ENCODE measurements at regions not wholly inside any gene's neighbourhood (a gene's known extent, or its start where the extent isn't known, plus 50 kb on each side); places are given as distances from the start of the nearest gene placed in this dataset.
"Not testable (repeated sequence)": the region's sequence is repeated elsewhere in the genome, so short reads cannot be mapped to it uniquely, and the experiment has no call there.

- no peak overlapping the region for H3K4me3 ChIP-seq (ENCODE audit: low read depth in 1 of 2, low read length in 2 of 2)
- no peak overlapping the region for H3K9ac ChIP-seq (ENCODE audit: low read depth in 1 of 2, low read length in 2 of 2)
- H3K36me3 ChIP-seq (ENCODE audit: control insufficient read depth in 1 of 2, insufficient read depth in 2 of 2, low read length in 2 of 2) = no peaks in the 10 kb centered on the region
- no peak overlapping the region for H3K27ac ChIP-seq (ENCODE audit: low read depth, low read length)
- no peaks in the 10 kb centered on the region for H3K27me3 ChIP-seq (ENCODE audit: control insufficient read depth in 1 of 2, insufficient read depth in 2 of 2, low read length in 2 of 2)
- H3K9me3 ChIP-seq (ENCODE audit: control insufficient read depth in 1 of 2, low read length in 2 of 2) = no peaks in the 10 kb centered on the region
- no peaks in the 10 kb centered on the region for H3K4me1 ChIP-seq (ENCODE audit: control insufficient read depth in 1 of 2, insufficient read depth in 2 of 2, low read length in 2 of 2)
Measured at GRCh38 chr2:194842871-194843270, 814.2 kb upstream of the SLC39A10 start.

DNA sequence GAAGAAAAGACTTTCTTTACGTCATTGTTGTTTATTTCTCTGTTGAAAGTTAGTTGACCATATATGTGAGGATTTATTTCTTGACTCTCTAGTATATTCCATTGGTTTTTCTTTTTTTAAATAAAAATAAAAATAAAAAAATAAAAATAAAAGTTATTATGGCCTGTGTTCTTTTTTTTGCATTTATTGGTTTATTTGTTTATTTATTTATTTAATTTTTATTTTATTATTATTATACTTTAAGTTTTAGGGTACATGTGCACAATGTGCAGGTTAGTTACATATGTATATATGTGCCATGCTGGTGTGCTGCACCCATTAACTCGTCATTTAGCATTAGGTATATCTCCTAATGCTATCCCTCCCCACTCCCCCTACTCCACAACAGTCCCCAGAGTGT lies 822.7 kb upstream of the SLC39A10 start:
- H3K4me3 ChIP-seq (ENCODE audit: low read depth in 1 of 2, low read length in 2 of 2); H3K9me3 ChIP-seq (ENCODE audit: control insufficient read depth in 1 of 2, low read length in 2 of 2); H3K36me3 ChIP-seq (ENCODE audit: control insufficient read depth in 1 of 2, insufficient read depth in 2 of 2, low read length in 2 of 2); H3K27me3 ChIP-seq (ENCODE audit: control insufficient read depth in 1 of 2, insufficient read depth in 2 of 2, low read length in 2 of 2); H3K4me1 ChIP-seq (ENCODE audit: control insufficient read depth in 1 of 2, insufficient read depth in 2 of 2, low read length in 2 of 2); H3K27ac ChIP-seq (ENCODE audit: low read depth, low read length); H3K9ac ChIP-seq (ENCODE audit: low read depth in 1 of 2, low read length in 2 of 2): not testable (repeated sequence)

GRCh38 chr2:194826241-194826640 lies 830.8 kb upstream of the SLC39A10 start:
- H3K36me3 ChIP-seq (ENCODE audit: control insufficient read depth in 1 of 2, insufficient read depth in 2 of 2, low read length in 2 of 2) = no peaks in the 10 kb centered on the region

DNA sequence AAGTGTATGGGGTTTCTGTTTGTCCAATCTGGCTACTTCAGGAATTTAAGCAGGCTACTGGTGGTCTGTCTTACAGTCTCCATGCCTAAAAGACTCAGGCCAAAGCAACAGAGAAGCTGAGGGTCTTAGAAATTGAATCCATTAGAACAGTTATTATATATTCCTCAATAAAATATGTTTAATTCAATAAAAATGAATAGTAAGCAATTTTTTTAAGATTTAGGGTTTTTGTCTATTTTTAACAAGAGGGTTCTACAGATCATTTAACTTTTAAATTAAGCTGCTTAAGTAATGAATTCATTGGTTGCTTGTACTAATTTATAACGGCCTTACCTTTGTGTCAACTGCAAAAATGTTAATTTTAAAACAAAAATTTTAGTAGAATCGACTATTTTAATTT lies 832.6 kb upstream of the SLC39A10 start:
- Histone ChIP-seq H3K9ac (ENCODE audit: low read depth in 1 of 2, low read length in 2 of 2) (no peak overlapping the region), H3K27ac (ENCODE audit: low read depth, low read length) (no peak overlapping the region), H3K36me3 (ENCODE audit: control insufficient read depth in 1 of 2, insufficient read depth in 2 of 2, low read length in 2 of 2) (no peaks in the 10 kb centered on the region), H3K4me1 (ENCODE audit: control insufficient read depth in 1 of 2, insufficient read depth in 2 of 2, low read length in 2 of 2) (no peaks in the 10 kb centered on the region), H3K27me3 (ENCODE audit: control insufficient read depth in 1 of 2, insufficient read depth in 2 of 2, low read length in 2 of 2) (no peaks in the 10 kb centered on the region), H3K4me3 (ENCODE audit: low read depth in 1 of 2, low read length in 2 of 2) (no peak overlapping the region), H3K9me3 (ENCODE audit: control insufficient read depth in 1 of 2, low read length in 2 of 2) (no peaks in the 10 kb centered on the region)

More at GRCh38 chr2:194826241-194826640, 830.8 kb upstream of the SLC39A10 start:
- Histone ChIP-seq H3K9me3 (ENCODE audit: control insufficient read depth in 1 of 2, low read length in 2 of 2) (no peaks in the 10 kb centered on the region), H3K27ac (ENCODE audit: low read depth, low read length) (no peak overlapping the region), H3K4me3 (ENCODE audit: low read depth in 1 of 2, low read length in 2 of 2) (no peak overlapping the region), H3K4me1 (ENCODE audit: control insufficient read depth in 1 of 2, insufficient read depth in 2 of 2, low read length in 2 of 2) (no peaks in the 10 kb centered on the region), H3K27me3 (ENCODE audit: control insufficient read depth in 1 of 2, insufficient read depth in 2 of 2, low read length in 2 of 2) (no peaks in the 10 kb centered on the region), H3K9ac (ENCODE audit: low read depth in 1 of 2, low read length in 2 of 2) (no peak overlapping the region)

DNA sequence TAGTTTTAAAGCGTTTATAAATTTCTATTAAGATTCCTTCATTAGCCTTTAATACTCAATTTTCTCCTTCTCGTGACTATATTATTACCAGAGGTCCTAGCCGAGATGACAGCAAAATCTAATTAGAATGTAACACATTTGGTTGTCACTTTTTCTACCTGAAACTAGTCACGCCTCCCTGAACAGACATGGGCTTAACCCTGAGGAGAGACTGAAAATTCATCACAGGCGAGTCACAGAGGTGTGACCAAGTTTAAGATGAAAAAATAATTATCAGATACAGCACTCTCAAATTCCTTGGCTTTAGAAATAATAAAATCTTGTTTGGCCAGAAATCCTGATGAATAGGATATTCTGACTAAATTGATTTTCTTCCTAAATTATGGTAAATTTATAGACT lies 834.4 kb upstream of the SLC39A10 start:
- Histone ChIP-seq H3K4me1 (ENCODE audit: control insufficient read depth in 1 of 2, insufficient read depth in 2 of 2, low read length in 2 of 2) (no peaks in the 10 kb centered on the region), H3K4me3 (ENCODE audit: low read depth in 1 of 2, low read length in 2 of 2) (no peak overlapping the region), H3K27ac (ENCODE audit: low read depth, low read length) (no peak overlapping the region), H3K9ac (ENCODE audit: low read depth in 1 of 2, low read length in 2 of 2) (no peak overlapping the region), H3K9me3 (ENCODE audit: control insufficient read depth in 1 of 2, low read length in 2 of 2) (no peaks in the 10 kb centered on the region), H3K27me3 (ENCODE audit: control insufficient read depth in 1 of 2, insufficient read depth in 2 of 2, low read length in 2 of 2) (no peaks in the 10 kb centered on the region), H3K36me3 (ENCODE audit: control insufficient read depth in 1 of 2, insufficient read depth in 2 of 2, low read length in 2 of 2) (no peaks in the 10 kb centered on the region)

DNA sequence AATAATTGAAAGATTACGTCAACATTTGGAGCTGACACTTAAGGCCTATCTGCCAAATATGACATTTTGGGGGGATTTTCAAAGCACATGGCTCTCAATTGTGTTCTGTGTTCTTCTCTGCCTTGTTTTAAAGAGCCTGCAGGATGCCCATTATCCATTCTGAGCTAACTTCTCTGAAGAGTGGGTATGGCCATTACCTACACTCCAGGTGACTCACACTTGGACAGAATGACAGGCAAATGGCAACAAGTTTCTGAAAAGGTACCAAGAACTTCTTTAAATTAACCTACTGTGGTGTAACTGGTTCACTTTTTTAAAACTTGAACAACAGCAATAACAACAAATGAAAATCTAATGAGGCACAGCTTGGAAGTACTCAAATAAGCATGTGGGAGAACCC lies 834.9 kb upstream of the SLC39A10 start:
- no peaks in the 10 kb centered on the region for H3K4me1 ChIP-seq (ENCODE audit: control insufficient read depth in 1 of 2, insufficient read depth in 2 of 2, low read length in 2 of 2)

GRCh38 chr2:194819367-194819766 lies 837.7 kb upstream of the SLC39A10 start:
- Histone ChIP-seq H3K27me3 (ENCODE audit: control insufficient read depth in 1 of 2, insufficient read depth in 2 of 2, low read length in 2 of 2) (no peaks in the 10 kb centered on the region), H3K9ac (ENCODE audit: low read depth in 1 of 2, low read length in 2 of 2) (no peak overlapping the region), H3K27ac (ENCODE audit: low read depth, low read length) (no peak overlapping the region), H3K36me3 (ENCODE audit: control insufficient read depth in 1 of 2, insufficient read depth in 2 of 2, low read length in 2 of 2) (no peaks in the 10 kb centered on the region), H3K4me1 (ENCODE audit: control insufficient read depth in 1 of 2, insufficient read depth in 2 of 2, low read length in 2 of 2) (no peaks in the 10 kb centered on the region), H3K9me3 (ENCODE audit: control insufficient read depth in 1 of 2, low read length in 2 of 2) (no peaks in the 10 kb centered on the region), H3K4me3 (ENCODE audit: low read depth in 1 of 2, low read length in 2 of 2) (no peak overlapping the region)

More for the DNA sequence above, 834.9 kb upstream of the SLC39A10 start:
- Histone ChIP-seq H3K4me3 (ENCODE audit: low read depth in 1 of 2, low read length in 2 of 2) (no peak overlapping the region), H3K27ac (ENCODE audit: low read depth, low read length) (no peak overlapping the region), H3K9ac (ENCODE audit: low read depth in 1 of 2, low read length in 2 of 2) (no peak overlapping the region), H3K36me3 (ENCODE audit: control insufficient read depth in 1 of 2, insufficient read depth in 2 of 2, low read length in 2 of 2) (no peaks in the 10 kb centered on the region), H3K9me3 (ENCODE audit: control insufficient read depth in 1 of 2, low read length in 2 of 2) (no peaks in the 10 kb centered on the region), H3K27me3 (ENCODE audit: control insufficient read depth in 1 of 2, insufficient read depth in 2 of 2, low read length in 2 of 2) (no peaks in the 10 kb centered on the region)

DNA sequence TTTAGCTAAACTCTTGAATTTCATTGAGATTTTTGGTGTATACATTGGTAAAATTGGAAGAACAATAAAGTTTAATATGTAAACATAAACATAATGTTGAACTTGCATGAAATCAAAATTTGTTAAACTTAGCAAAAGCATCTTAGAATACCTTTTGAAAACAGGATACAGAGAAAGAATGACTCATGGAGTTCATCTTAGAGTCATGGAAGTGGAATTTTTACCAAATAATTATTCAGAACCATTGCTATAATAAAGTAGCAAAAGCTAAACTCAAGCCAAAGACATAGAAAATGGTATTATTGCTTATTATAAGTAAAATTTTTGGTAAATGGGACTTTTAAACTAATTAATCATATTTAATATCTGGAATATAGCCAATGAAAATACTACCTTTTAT lies 841.6 kb upstream of the SLC39A10 start:
- Histone ChIP-seq H3K4me1 (ENCODE audit: control insufficient read depth in 1 of 2, insufficient read depth in 2 of 2, low read length in 2 of 2) (no peaks in the 10 kb centered on the region), H3K9me3 (ENCODE audit: control insufficient read depth in 1 of 2, low read length in 2 of 2) (no peaks in the 10 kb centered on the region), H3K36me3 (ENCODE audit: control insufficient read depth in 1 of 2, insufficient read depth in 2 of 2, low read length in 2 of 2) (no peaks in the 10 kb centered on the region), H3K27me3 (ENCODE audit: control insufficient read depth in 1 of 2, insufficient read depth in 2 of 2, low read length in 2 of 2) (no peaks in the 10 kb centered on the region), H3K4me3 (ENCODE audit: low read depth in 1 of 2, low read length in 2 of 2) (no peak overlapping the region), H3K9ac (ENCODE audit: low read depth in 1 of 2, low read length in 2 of 2) (no peak overlapping the region), H3K27ac (ENCODE audit: low read depth, low read length) (no peak overlapping the region)

GRCh38 chr2:194802589-194802988 lies 854.4 kb upstream of the SLC39A10 start:
- no peak overlapping the region for H3K9ac ChIP-seq (ENCODE audit: low read depth in 1 of 2, low read length in 2 of 2)
- peaks cover 0 to 4% of the 10 kb centered on the region in 2 donors for H3K9me3 ChIP-seq (ENCODE audit: control insufficient read depth in 1 of 2, low read length in 2 of 2)
- H3K4me1 ChIP-seq (ENCODE audit: control insufficient read depth in 1 of 2, insufficient read depth in 2 of 2, low read length in 2 of 2) = no peaks in the 10 kb centered on the region
- H3K4me3 ChIP-seq (ENCODE audit: low read depth in 1 of 2, low read length in 2 of 2) = no peak overlapping the region
- no peaks in the 10 kb centered on the region for H3K36me3 ChIP-seq (ENCODE audit: control insufficient read depth in 1 of 2, insufficient read depth in 2 of 2, low read length in 2 of 2)
- H3K27ac ChIP-seq (ENCODE audit: low read depth, low read length) = no peak overlapping the region
- no peaks in the 10 kb centered on the region for H3K27me3 ChIP-seq (ENCODE audit: control insufficient read depth in 1 of 2, insufficient read depth in 2 of 2, low read length in 2 of 2)

DNA sequence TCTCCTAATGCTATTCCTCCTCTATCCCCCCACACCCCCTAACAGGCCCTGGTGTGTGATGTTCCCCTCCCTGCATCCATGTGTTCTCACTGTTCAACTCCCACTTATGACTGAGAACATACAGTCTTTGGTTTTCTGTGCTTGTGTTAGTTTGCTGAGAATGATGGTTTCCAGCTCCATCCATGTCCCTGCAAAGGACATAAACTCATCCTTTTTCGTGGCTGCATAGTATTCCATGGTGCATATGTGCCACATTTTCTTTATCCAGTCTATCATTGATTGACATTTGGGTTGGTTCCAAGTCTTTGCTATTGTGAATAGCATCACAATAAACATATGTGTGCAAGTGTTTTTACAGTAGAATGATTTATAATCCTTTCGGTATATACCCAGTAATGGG lies 870.0 kb upstream of the SLC39A10 start:
- H3K9me3 ChIP-seq (ENCODE audit: control insufficient read depth in 1 of 2, low read length in 2 of 2); H3K27ac ChIP-seq (ENCODE audit: low read depth, low read length); H3K9ac ChIP-seq (ENCODE audit: low read depth in 1 of 2, low read length in 2 of 2); H3K27me3 ChIP-seq (ENCODE audit: control insufficient read depth in 1 of 2, insufficient read depth in 2 of 2, low read length in 2 of 2); H3K4me3 ChIP-seq (ENCODE audit: low read depth in 1 of 2, low read length in 2 of 2); H3K4me1 ChIP-seq (ENCODE audit: control insufficient read depth in 1 of 2, insufficient read depth in 2 of 2, low read length in 2 of 2); H3K36me3 ChIP-seq (ENCODE audit: control insufficient read depth in 1 of 2, insufficient read depth in 2 of 2, low read length in 2 of 2): not testable (repeated sequence)

DNA sequence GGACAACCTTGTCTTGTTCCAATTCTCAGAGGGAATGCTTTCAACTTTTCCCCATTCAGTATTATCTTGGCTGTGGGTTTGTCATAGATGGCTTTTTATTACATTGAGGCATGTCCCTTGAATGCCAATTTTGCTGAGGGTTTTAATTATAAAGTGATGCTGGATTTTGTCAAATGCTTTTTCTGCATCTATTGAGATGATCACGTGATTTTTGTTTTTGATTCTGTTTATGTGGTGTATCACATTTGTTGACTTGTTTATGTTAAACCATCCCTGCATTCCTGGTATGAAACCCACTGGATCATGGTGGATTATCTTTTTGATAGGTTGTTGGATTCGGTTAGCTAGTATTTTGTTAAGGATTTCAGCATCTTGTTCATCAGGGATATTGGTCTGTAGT lies 885.6 kb upstream of the SLC39A10 start:
- not testable (repeated sequence) for H3K27ac ChIP-seq (ENCODE audit: low read depth, low read length); H3K9ac ChIP-seq (ENCODE audit: low read depth in 1 of 2, low read length in 2 of 2); H3K27me3 ChIP-seq (ENCODE audit: control insufficient read depth in 1 of 2, insufficient read depth in 2 of 2, low read length in 2 of 2); H3K4me1 ChIP-seq (ENCODE audit: control insufficient read depth in 1 of 2, insufficient read depth in 2 of 2, low read length in 2 of 2); H3K4me3 ChIP-seq (ENCODE audit: low read depth in 1 of 2, low read length in 2 of 2); H3K9me3 ChIP-seq (ENCODE audit: control insufficient read depth in 1 of 2, low read length in 2 of 2); H3K36me3 ChIP-seq (ENCODE audit: control insufficient read depth in 1 of 2, insufficient read depth in 2 of 2, low read length in 2 of 2)

All from duodenal mucosa (tissue), 2 donors.